G401.6 (cell line): ENCODE measurements at regions not wholly inside any gene's neighbourhood (a gene's known extent, or its start where the extent isn't known, plus 50 kb on each side); places are given as distances from the start of the nearest gene placed in this dataset.
"Not testable (repeated sequence)": the region's sequence is repeated elsewhere in the genome, so short reads cannot be mapped to it uniquely, and the experiment has no call there.

ENCODE experiments used
- FAIRE-seq: peaks from 2 replicates; lab custom pipeline; 2012; peaks lifted over from hg19 to GRCh38; lab: Jason Lieb, UNC

- FAIRE-seq: no peak
Measured at GRCh38 chr9:87336407-87336806, 161.3 kb upstream of the DAPK1 start.

GRCh38 chr9:87336914-87337333 lies 160.7 kb upstream of the DAPK1 start:
- no peak for FAIRE-seq

- no peak for FAIRE-seq
Measured at GRCh38 chr9:87337335-87338087, 160.2 kb upstream of the DAPK1 start.

GRCh38 chr9:87338088-87338989 lies 159.3 kb upstream of the DAPK1 start:
- no peak for FAIRE-seq

GRCh38 chr9:87340391-87340790 lies 157.3 kb upstream of the DAPK1 start:
- FAIRE-seq: no peak

- no peak for FAIRE-seq
Measured at GRCh38 chr9:87342743-87343142, 154.9 kb upstream of the DAPK1 start.

- FAIRE-seq: no peak
Measured at GRCh38 chr9:87343816-87344430, 153.7 kb upstream of the DAPK1 start.

GRCh38 chr9:87346061-87346665 lies 151.5 kb upstream of the DAPK1 start:
- no peak for FAIRE-seq

GRCh38 chr9:87350915-87351314 lies 146.8 kb upstream of the DAPK1 start:
- no peak for FAIRE-seq

- FAIRE-seq: no peak
Measured at GRCh38 chr9:87353301-87353700, 144.4 kb upstream of the DAPK1 start.

GRCh38 chr9:87354147-87354546 lies 143.5 kb upstream of the DAPK1 start:
- FAIRE-seq: no peak

GRCh38 chr9:87357600-87357999 lies 140.1 kb upstream of the DAPK1 start:
- no peak for FAIRE-seq

- FAIRE-seq: no peak
Measured at GRCh38 chr9:87359264-87359663, 138.4 kb upstream of the DAPK1 start.

- no peak for FAIRE-seq
Measured at GRCh38 chr9:87359958-87360601, 137.6 kb upstream of the DAPK1 start.

- FAIRE-seq: no peak
Measured at GRCh38 chr9:87370049-87370685, 127.5 kb upstream of the DAPK1 start.

GRCh38 chr9:87371795-87372355 lies 125.8 kb upstream of the DAPK1 start:
- no peak for FAIRE-seq

- no peak for FAIRE-seq
Measured at GRCh38 chr9:87372356-87372851, 125.3 kb upstream of the DAPK1 start.

- not testable (repeated sequence) for FAIRE-seq
Measured at GRCh38 chr9:87374023-87374919, 123.4 kb upstream of the DAPK1 start.

- FAIRE-seq: no peak
Measured at GRCh38 chr9:87375397-87376073, 122.1 kb upstream of the DAPK1 start.
